ENCODE measurements at regions not wholly inside any gene's neighbourhood (a gene's known extent, or its start where the extent isn't known, plus 50 kb on each side); places are given as distances from the start of the nearest gene placed in this dataset.

DNA sequence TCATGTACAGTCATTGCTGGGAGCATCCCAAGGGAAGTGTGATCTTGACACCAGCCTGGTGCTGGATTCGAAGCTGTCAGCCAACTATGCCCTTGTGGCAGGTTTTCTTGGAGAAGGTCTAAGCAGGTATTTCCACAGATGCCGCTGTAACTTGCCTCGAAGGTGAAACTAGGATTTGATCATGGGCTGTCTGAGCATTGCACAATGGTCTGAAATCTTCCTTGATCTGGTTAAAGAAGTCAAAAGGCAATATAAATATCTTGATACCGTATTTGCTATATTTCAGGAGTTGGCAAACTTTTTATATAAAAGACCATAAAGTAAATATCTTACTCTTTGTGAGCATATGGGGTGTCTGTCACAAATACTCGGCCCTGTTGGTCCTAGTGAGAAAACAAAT is 206.8 kb downstream of the LYPLAL1 start:
- intact Hi-C loops (cut with DNase I): no loop called here
- FAIRE-seq: no peak

DNA sequence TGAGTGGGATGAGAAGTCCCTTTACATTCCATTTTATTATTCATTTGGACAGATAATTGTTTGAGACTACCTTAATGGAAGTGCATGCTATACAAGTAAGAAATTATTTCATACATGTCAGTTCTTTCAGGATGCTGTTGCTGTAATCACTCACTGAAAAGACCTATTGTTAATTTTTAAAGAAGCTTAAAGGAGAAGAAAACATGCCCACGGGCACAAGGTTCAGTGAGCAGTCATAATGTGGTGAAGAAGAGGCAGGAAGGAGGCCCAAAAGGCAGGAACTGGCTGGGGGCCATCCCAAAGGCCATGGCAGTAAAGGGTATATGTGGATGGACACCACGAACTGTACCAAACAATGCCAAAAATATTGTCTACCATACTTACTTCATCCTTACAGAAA is 206.0 kb downstream of the LYPLAL1 start:
- no peak for FAIRE-seq
- Histone ChIP-seq H3K27ac (ENCODE audit: low read depth in 2 of 2, low read length in 2 of 2) (no peak overlapping the region), H3K27me3 (ENCODE audit: control insufficient read depth, insufficient read depth, low read length) (no peaks in the 10 kb centered on the region), H3K9ac (ENCODE audit: low read length in 3 of 3) (no peak overlapping the region), H3K9me3 (ENCODE audit: control insufficient read depth in 2 of 3, insufficient read depth in 1 of 3, low read length in 3 of 3) (no peaks in the 10 kb centered on the region), H3K4me1 (ENCODE audit: control insufficient read depth in 2 of 3, insufficient read depth in 2 of 3, low read depth in 1 of 3, low read length in 3 of 3) (peaks cover 0 to 3% (median 0%) of the 10 kb centered on the region in 3 donors), H3K4me3 (ENCODE audit: low read length in 3 of 3) (no peak overlapping the region), H3K36me3 (ENCODE audit: control insufficient read depth in 2 of 3, insufficient read depth in 3 of 3, low read length in 3 of 3) (no peaks in the 10 kb centered on the region)
- intact Hi-C loops (cut with DNase I): no loop called here
- TF ChIP-seq CTCF (IDR thresholded peaks at IDR 0.05; ENCODE audit: borderline replicate concordance, extremely low read depth, insufficient read depth): no peak
- DNase-seq: no peak

More for the DNA sequence above, 206.8 kb downstream of the LYPLAL1 start:
- no peak for TF ChIP-seq CTCF (IDR thresholded peaks at IDR 0.05; ENCODE audit: borderline replicate concordance, extremely low read depth, insufficient read depth)
- DNase-seq: no peak
- Histone ChIP-seq H3K27ac (ENCODE audit: low read depth in 2 of 2, low read length in 2 of 2) (no peak overlapping the region), H3K27me3 (ENCODE audit: control insufficient read depth, insufficient read depth, low read length) (no peaks in the 10 kb centered on the region), H3K4me1 (ENCODE audit: control insufficient read depth in 2 of 3, insufficient read depth in 2 of 3, low read depth in 1 of 3, low read length in 3 of 3) (peaks cover 0 to 3% (median 0%) of the 10 kb centered on the region in 3 donors), H3K4me3 (ENCODE audit: low read length in 3 of 3) (no peak overlapping the region), H3K9ac (ENCODE audit: low read length in 3 of 3) (no peak overlapping the region), H3K36me3 (ENCODE audit: control insufficient read depth in 2 of 3, insufficient read depth in 3 of 3, low read length in 3 of 3) (no peaks in the 10 kb centered on the region), H3K9me3 (ENCODE audit: control insufficient read depth in 2 of 3, insufficient read depth in 1 of 3, low read length in 3 of 3) (no peaks in the 10 kb centered on the region)

- DNase-seq (no peak), FAIRE-seq (no peak)
- Histone ChIP-seq H3K9me3 (ENCODE audit: control insufficient read depth in 2 of 3, insufficient read depth in 1 of 3, low read length in 3 of 3) (no peaks in the 10 kb centered on the region), H3K36me3 (ENCODE audit: control insufficient read depth in 2 of 3, insufficient read depth in 3 of 3, low read length in 3 of 3) (no peaks in the 10 kb centered on the region), H3K9ac (ENCODE audit: low read length in 3 of 3) (no peak overlapping the region), H3K27me3 (ENCODE audit: control insufficient read depth, insufficient read depth, low read length) (no peaks in the 10 kb centered on the region), H3K27ac (ENCODE audit: low read depth in 2 of 2, low read length in 2 of 2) (no peak overlapping the region), H3K4me1 (ENCODE audit: control insufficient read depth in 2 of 3, insufficient read depth in 2 of 3, low read depth in 1 of 3, low read length in 3 of 3) (peaks cover 0 to 3% (median 0%) of the 10 kb centered on the region in 3 donors), H3K4me3 (ENCODE audit: low read length in 3 of 3) (no peak overlapping the region)
- intact Hi-C loops (cut with DNase I): no loop called here
- TF ChIP-seq CTCF (IDR thresholded peaks at IDR 0.05; ENCODE audit: borderline replicate concordance, extremely low read depth, insufficient read depth): no peak
Measured at GRCh38 chr1:219374636-219375035, 201.0 kb downstream of the LYPLAL1 start.

DNA sequence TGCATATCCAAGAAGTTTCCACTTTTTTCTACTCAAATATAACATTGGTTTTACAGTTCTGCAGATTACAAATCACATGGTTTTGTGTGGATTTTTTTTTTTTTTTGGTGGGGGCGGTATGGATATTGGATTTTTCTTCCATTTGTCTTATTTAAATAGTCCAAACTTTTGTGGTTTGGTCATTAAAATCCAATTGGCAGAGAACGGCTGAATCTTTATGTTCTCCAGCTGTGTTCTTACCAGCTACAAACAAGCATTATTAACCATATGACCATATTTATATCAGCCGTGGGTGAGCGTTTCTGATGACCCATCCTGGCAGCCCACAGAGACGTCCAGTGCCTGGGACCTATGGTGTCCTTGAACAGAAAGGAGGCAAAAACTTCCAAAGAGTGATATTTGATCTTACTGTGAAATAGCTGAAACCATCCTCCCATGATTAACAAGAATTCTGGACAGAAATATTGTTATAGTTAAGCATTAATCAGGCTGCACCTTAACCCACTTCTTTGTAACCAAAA is 200.4 kb downstream of the LYPLAL1 start:
- H3K36me3 ChIP-seq (ENCODE audit: control insufficient read depth in 2 of 3, insufficient read depth in 3 of 3, low read length in 3 of 3): no peaks in the 10 kb centered on the region
- H3K27me3 ChIP-seq (ENCODE audit: control insufficient read depth, insufficient read depth, low read length): no peaks in the 10 kb centered on the region
- TF ChIP-seq CTCF (IDR thresholded peaks at IDR 0.05; ENCODE audit: borderline replicate concordance, extremely low read depth, insufficient read depth): no peak
- H3K4me3 ChIP-seq (ENCODE audit: low read length in 3 of 3): no peak overlapping the region
- no peak overlapping the region for H3K9ac ChIP-seq (ENCODE audit: low read length in 3 of 3)
- DNase-seq (no peak), FAIRE-seq (no peak)
- intact Hi-C loops (cut with DNase I): no loop called here
- no peak overlapping the region for H3K27ac ChIP-seq (ENCODE audit: low read depth in 2 of 2, low read length in 2 of 2)
- H3K4me1 ChIP-seq (ENCODE audit: control insufficient read depth in 2 of 3, insufficient read depth in 2 of 3, low read depth in 1 of 3, low read length in 3 of 3): peaks cover 0 to under 1% (median 0%) of the 10 kb centered on the region in 3 donors
- no peaks in the 10 kb centered on the region for H3K9me3 ChIP-seq (ENCODE audit: control insufficient read depth in 2 of 3, insufficient read depth in 1 of 3, low read length in 3 of 3)

All from kidney (tissue), 13 donors.